Erythroblast (primary cell): ENCODE measurements at regions not wholly inside any gene's neighbourhood (a gene's known extent, or its start where the extent isn't known, plus 50 kb on each side); places are given as distances from the start of the nearest gene placed in this dataset.

ENCODE experiments used
- GATA1 ChIP-seq: IDR thresholded peaks from 2 replicates; pipeline ENCODE4 v1.6.1; 2011; ENCODE audit warnings: low read depth, mild to moderate bottlenecking, control low read depth, low read length, moderate library complexity
- POLR2A ChIP-seq: IDR thresholded peaks from 2 replicates; pipeline ENCODE4 v1.6.1; 2011; ENCODE audit warnings: mild to moderate bottlenecking, low read length

GRCh38 chr10:83357627-83358026, 781.7 kb upstream of the GHITM start:
- TF ChIP-seq POLR2A (no peak), GATA1 (no peak)
